HepG2 (cell line): ENCODE measurements at regions not wholly inside any gene's neighbourhood (a gene's known extent, or its start where the extent isn't known, plus 50 kb on each side); places are given as distances from the start of the nearest gene placed in this dataset.

Source experiments
- ATAC-seq: fragments of 200-7000 bp; cut with Tn5 transposase; 3 replicates; pipeline ENCODE4 v1.9.1; 2020; ENCODE audit warnings: mild to moderate bottlenecking, moderate library complexity
- BruUV-seq: library from RNA; stranded (reverse); fragments of 400-500 nt; replicated peaks from 2 replicates; lab custom pipeline; 2021; lab: Mats Ljungman, UMichigan
- CTCF ChIA-PET: fragments of 300-600 bp; formaldehyde crosslinking; extraction: SDS; loops from one replicate; lab custom pipeline; 2021; ENCODE audit warnings: low total read pairs, inconsistent platforms, low intra/inter-chr PET ratio; lab: Yijun Ruan, JAX
- POLR2A ChIA-PET: fragments of 350-600 bp; sonication (Branson Sonifier 250); formaldehyde crosslinking; loops from one replicate; lab custom pipeline; 2020; ENCODE audit warnings: antibody characterized with exemption, inconsistent platforms; lab: Yijun Ruan, JAX
- DNase-seq: peaks from one replicate; pipeline ENCODE4 v3.0.0-alpha.2; 2015; ENCODE audit warnings: low spot score
- FAIRE-seq: peaks from 3 replicates; lab custom pipeline; 2011; peaks lifted over from hg19 to GRCh38; lab: Jason Lieb, UNC
- H2AFZ ChIP-seq: one replicate; pipeline ENCODE4 v1.6.1; 2011; ENCODE audit warnings: low read length, inconsistent platforms
- H3K27ac ChIP-seq: fragments of 300-600 bp; 3 replicates; pipeline ENCODE4 v1.8.0; 2011; ENCODE audit warnings: mixed run types, mild to moderate bottlenecking, mixed read lengths, low read length, inconsistent platforms; ENCODE audit not compliant: insufficient read depth; ENCODE audit errors: extremely low read length
- H3K27me3 ChIP-seq, 2 experiments: fragments of 200-600 bp in 1 of 2; 2 replicates in 1 of 2; 3 replicates in 1 of 2; pipeline versions ENCODE4 v1.6.0 to v1.8.0; 2011; ENCODE audit warnings: low read length in 2 of 2, mild to moderate bottlenecking in 2 of 2, moderate library complexity in 2 of 2, inconsistent platforms in 1 of 2; ENCODE audit not compliant: insufficient read depth in 2 of 2, control insufficient read depth in 1 of 2
- H3K36me3 ChIP-seq, 2 experiments: fragments of 200-600 bp in 1 of 2; replicated peaks in 1 of 2; 2 replicates in 1 of 2; 3 replicates in 1 of 2; pipeline versions ENCODE4 v1.5.1 to v1.8.0; 2011; ENCODE audit warnings: low read length in 2 of 2, inconsistent platforms in 1 of 2; ENCODE audit not compliant: insufficient read depth in 2 of 2, control insufficient read depth in 1 of 2
- H3K4me1 ChIP-seq: 2 replicates; pipeline ENCODE4 v1.5.1; 2012; ENCODE audit warnings: low read length, inconsistent platforms; ENCODE audit not compliant: insufficient read depth
- H3K4me2 ChIP-seq: 2 replicates; pipeline ENCODE4 v1.6.0; 2011; ENCODE audit warnings: low read depth, low read length, inconsistent platforms
- H3K4me3 ChIP-seq, 3 experiments: fragments of 200-600 bp in 1 of 3; sonication (generic), shearing (Covaris generic) in 1 of 3; replicated peaks in 1 of 3; 2 replicates each; pipeline ENCODE4 v1.5.1; 2011 to 2016; ENCODE audit warnings: low read length in 3 of 3, inconsistent platforms in 2 of 3, low read depth in 2 of 3, mild to moderate bottlenecking in 2 of 3, control low read depth in 1 of 3, mixed read lengths in 1 of 3; ENCODE audit not compliant: insufficient read depth in 1 of 3
- H3K79me2 ChIP-seq: one replicate; pipeline ENCODE4 v1.6.1; 2011; ENCODE audit warnings: low read length, inconsistent platforms; ENCODE audit not compliant: insufficient read depth
- H3K9ac ChIP-seq: 2 replicates; pipeline ENCODE4 v1.6.0; 2011; ENCODE audit warnings: mild to moderate bottlenecking, low read depth, low read length, inconsistent platforms; ENCODE audit not compliant: insufficient read depth
- H3K9me3 ChIP-seq: 2 replicates; pipeline ENCODE4 v1.5.1; 2012; ENCODE audit warnings: mild to moderate bottlenecking, low read length
- H4K20me1 ChIP-seq: 2 replicates; pipeline ENCODE4 v1.6.0; 2011; ENCODE audit warnings: inconsistent platforms, mild to moderate bottlenecking, low read length, moderate library complexity; ENCODE audit not compliant: insufficient read depth
- ATF1 ChIP-seq: IDR thresholded peaks from 2 replicates; pipeline ENCODE4 v1.6.1; 2016; ENCODE audit warnings: mild to moderate bottlenecking, control low read depth
- EED ChIP-seq: sonication (generic); formaldehyde crosslinking; IDR thresholded peaks from 2 replicates; pipeline ENCODE4 v1.5.0; 2020; ENCODE audit warnings: mild to moderate bottlenecking, missing genetic modification reagents
- FOXK2 ChIP-seq: fragments of 450-650 bp; IDR thresholded peaks from 2 replicates; pipeline ENCODE4 v1.6.1; 2016
- KAT8 ChIP-seq: IDR thresholded peaks from 2 replicates; pipeline ENCODE4 v1.6.1; 2016; ENCODE audit warnings: missing genetic modification reagents, missing compliant biosample characterization
- NFE2L1 ChIP-seq: sonication (generic); formaldehyde crosslinking; IDR thresholded peaks from 2 replicates; pipeline ENCODE4 v1.4.0; 2020; ENCODE audit warnings: missing genetic modification reagents, mild to moderate bottlenecking, borderline replicate concordance
- PLRG1 ChIP-seq: fragments of 450-650 bp; conservative IDR thresholded peaks from 2 replicates; pipeline ENCODE4 v1.6.1; 2016
- REXO4 ChIP-seq: sonication (generic); formaldehyde crosslinking; IDR thresholded peaks from 2 replicates; pipeline ENCODE4 v1.8.0; 2022; ENCODE audit warnings: missing genetic modification reagents, mild to moderate bottlenecking, borderline replicate concordance
- SPEN ChIP-seq: sonication (generic); formaldehyde crosslinking; IDR thresholded peaks from 2 replicates; pipeline ENCODE4 v1.5.1; 2020; ENCODE audit warnings: low read depth, mild to moderate bottlenecking, missing genetic modification reagents
- TAF1 ChIP-seq: sonication (generic); formaldehyde crosslinking; IDR thresholded peaks from 2 replicates; pipeline ENCODE4 v1.4.0; 2020; ENCODE audit warnings: missing genetic modification reagents
- TBP ChIP-seq: sonication (generic); formaldehyde crosslinking; IDR thresholded peaks from 2 replicates; pipeline ENCODE4 v1.5.0; 2020; ENCODE audit warnings: missing genetic modification reagents
- TRIM24 ChIP-seq: sonication (generic); formaldehyde crosslinking; IDR thresholded peaks from 2 replicates; pipeline ENCODE4 v1.8.0; 2022; ENCODE audit warnings: mild to moderate bottlenecking, missing genetic modification reagents
- ZFP36 ChIP-seq: fragments of 150-350 bp; IDR thresholded peaks from 2 replicates; pipeline ENCODE4 v1.6.1; 2018; ENCODE audit warnings: borderline replicate concordance, low read length, low read depth; ENCODE audit not compliant: partially characterized antibody
- ZNF354B ChIP-seq: sonication (generic); formaldehyde crosslinking; IDR thresholded peaks from 2 replicates; pipeline ENCODE4 v1.8.0; 2022; ENCODE audit warnings: mild to moderate bottlenecking, missing genetic modification reagents
- ZNF430 ChIP-seq: sonication (generic); formaldehyde crosslinking; IDR thresholded peaks from 2 replicates; pipeline ENCODE4 v1.9.0; 2021; ENCODE audit warnings: mild to moderate bottlenecking, missing genetic modification reagents
- ZNF614 ChIP-seq: IDR thresholded peaks from 2 replicates; pipeline ENCODE4 v1.6.1; 2018; ENCODE audit warnings: missing biosample characterization, missing genetic modification reagents, inconsistent platforms, borderline replicate concordance
- ZNF672 ChIP-seq: sonication (generic); formaldehyde crosslinking; IDR thresholded peaks from 2 replicates; pipeline ENCODE4 v1.8.1; 2022; ENCODE audit warnings: missing genetic modification reagents
- ZNF792 ChIP-seq: IDR thresholded peaks from 2 replicates; pipeline ENCODE4 v1.6.1; 2016
- WGBS: methylation state at CpG from one replicate; pipeline ENCODE4 v1.1.6; 2017; ENCODE audit warnings: low lambda C conversion rate; 5-methylcytosine and 5-hydroxymethylcytosine counted together
- in situ Hi-C: cut with HindIII; loops from 2 replicates; pipeline ENCODE4 v1.10.0; 2017; ENCODE audit warnings: low pct_unique_long_range_greater_than_20kb; ENCODE audit not compliant: extremely low pct_ligation_motif_present
- intact Hi-C: fragments of 100-400 bp; cut with micrococcal nuclease; formaldehyde crosslinking; loops from one replicate; pipeline ENCODE4 v1.10.0; 2022; ENCODE audit not compliant: unreplicated experiment
- TF ChIP-seq, protein P1 (sequence below): sonication (generic); formaldehyde crosslinking; IDR thresholded peaks from 2 replicates; pipeline ENCODE4 v1.8.0; 2022; ENCODE audit warnings: mild to moderate bottlenecking, missing genetic modification reagents, moderate library complexity
- TF ChIP-seq, protein P2 (sequence below): sonication (generic); formaldehyde crosslinking; IDR thresholded peaks from 2 replicates; pipeline ENCODE4 v1.5.1; 2020; ENCODE audit warnings: mild to moderate bottlenecking, moderate library complexity, missing genetic modification reagents

DNA sequence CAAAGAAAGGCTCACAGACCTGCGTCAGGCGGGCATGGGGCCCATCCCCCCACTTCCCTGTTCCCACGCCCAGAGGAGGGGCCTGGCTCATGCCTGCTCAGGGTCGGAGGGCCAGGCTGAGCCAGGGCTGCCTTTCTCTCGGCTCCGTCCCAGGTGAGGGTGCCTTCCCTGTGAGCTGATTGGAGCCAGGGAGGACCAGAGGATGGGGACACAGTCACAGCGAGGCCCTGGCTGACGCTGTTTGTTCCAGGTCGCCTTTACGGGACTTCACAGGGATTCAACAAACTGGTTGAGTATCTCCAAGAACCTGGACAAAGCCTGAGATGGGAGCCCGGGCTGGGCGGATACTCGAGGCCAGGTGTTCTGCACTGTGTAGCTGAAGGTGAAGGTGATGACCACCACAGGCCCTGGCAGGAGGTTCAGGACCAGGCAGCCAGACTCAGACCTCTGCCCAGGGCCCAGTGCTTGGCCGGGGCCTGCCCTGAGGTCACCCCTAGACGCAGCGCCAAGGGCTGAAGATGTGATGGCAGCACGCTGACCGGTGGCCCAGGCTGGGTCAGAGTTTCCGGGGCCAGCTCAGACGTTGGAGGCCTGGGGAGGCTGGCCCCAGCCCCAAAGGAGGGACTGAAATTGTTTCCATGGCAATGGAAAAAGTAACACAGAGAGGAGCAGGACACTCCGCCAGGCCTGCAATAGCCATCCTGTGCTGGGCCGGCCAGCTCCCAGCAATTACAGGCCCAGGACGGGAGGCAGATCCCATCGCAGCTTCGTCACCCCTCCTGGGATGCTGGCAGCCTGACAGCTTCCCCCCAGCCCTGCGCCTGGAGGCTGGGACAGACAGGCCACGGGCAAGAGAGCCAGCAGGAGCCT is 65.3 kb upstream of the ADAMTS2 start:
- CTCF ChIA-PET = no interaction called here
- 48% methylated on average over 10 of the region's 27 CpGs for WGBS
- H3K4me2 ChIP-seq = no peak overlapping the region
- in situ Hi-C loops (no loop called here), intact Hi-C loops (no loop called here)
- H3K79me2 ChIP-seq = no peaks in the 10 kb centered on the region
- H3K4me1 ChIP-seq = no peaks in the 10 kb centered on the region
- POLR2A ChIA-PET = no interaction called here
- TF ChIP-seq TAF1 (CRISPR knock-in tag) (no peak), PLRG1 (no peak), KAT8 (CRISPR knock-in tag) (no peak), ZFP36 (no peak), ZNF614 (CRISPR knock-in tag) (no peak), ZNF430 (CRISPR knock-in tag) (no peak), NFE2L1 (no peak), FOXK2 (no peak), ZNF672 (CRISPR knock-in tag) (no peak), TBP (CRISPR knock-in tag) (no peak), ATF1 (no peak), EED (no peak), TRIM24 (CRISPR knock-in tag) (no peak), ZNF792 (no peak), REXO4 (no peak), ZNF354B (CRISPR knock-in tag) (no peak), SPEN (CRISPR knock-in tag) (no peak)
- TF ChIP-seq, protein P1, sequence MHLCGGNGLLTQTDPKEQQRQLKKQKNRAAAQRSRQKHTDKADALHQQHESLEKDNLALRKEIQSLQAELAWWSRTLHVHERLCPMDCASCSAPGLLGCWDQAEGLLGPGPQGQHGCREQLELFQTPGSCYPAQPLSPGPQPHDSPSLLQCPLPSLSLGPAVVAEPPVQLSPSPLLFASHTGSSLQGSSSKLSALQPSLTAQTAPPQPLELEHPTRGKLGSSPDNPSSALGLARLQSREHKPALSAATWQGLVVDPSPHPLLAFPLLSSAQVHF = no peak
- TF ChIP-seq, protein P2, sequence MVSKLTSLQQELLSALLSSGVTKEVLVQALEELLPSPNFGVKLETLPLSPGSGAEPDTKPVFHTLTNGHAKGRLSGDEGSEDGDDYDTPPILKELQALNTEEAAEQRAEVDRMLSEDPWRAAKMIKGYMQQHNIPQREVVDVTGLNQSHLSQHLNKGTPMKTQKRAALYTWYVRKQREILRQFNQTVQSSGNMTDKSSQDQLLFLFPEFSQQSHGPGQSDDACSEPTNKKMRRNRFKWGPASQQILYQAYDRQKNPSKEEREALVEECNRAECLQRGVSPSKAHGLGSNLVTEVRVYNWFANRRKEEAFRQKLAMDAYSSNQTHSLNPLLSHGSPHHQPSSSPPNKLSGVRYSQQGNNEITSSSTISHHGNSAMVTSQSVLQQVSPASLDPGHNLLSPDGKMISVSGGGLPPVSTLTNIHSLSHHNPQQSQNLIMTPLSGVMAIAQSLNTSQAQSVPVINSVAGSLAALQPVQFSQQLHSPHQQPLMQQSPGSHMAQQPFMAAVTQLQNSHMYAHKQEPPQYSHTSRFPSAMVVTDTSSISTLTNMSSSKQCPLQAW (CRISPR knock-in tag) = no peak
- H3K9me3 ChIP-seq = no peaks in the 10 kb centered on the region
- ATAC-seq (no peak; the same call in 2 of the 3 replicates), FAIRE-seq (no peak), DNase-seq (no peak)
- peaks cover 0 to 23% of the 10 kb centered on the region in 2 experiments; a peak in 1 of 5 replicates for H3K27me3 ChIP-seq
- H4K20me1 ChIP-seq = no peaks in the 10 kb centered on the region
- H3K9ac ChIP-seq = no peak overlapping the region
- no peak overlapping the region for H3K27ac ChIP-seq
- H3K36me3 ChIP-seq = no peaks in the 10 kb centered on the region
- BruUV-seq = no TSS peak
- H2AFZ ChIP-seq = no peak overlapping the region
- no peak overlapping the region for H3K4me3 ChIP-seq
